GM21447 (cell line): ENCODE measurements at regions not wholly inside any gene's neighbourhood (a gene's known extent, or its start where the extent isn't known, plus 50 kb on each side); places are given as distances from the start of the nearest gene placed in this dataset.
"Not testable (repeated sequence)": the region's sequence is repeated elsewhere in the genome, so short reads cannot be mapped to it uniquely, and the experiment has no call there.

Experiments
- ATAC-seq: cut with Tn5 transposase; IDR thresholded peaks from one replicate; pipeline ENCODE4 v1.9.1; 2021; ENCODE audit not compliant: unreplicated experiment

DNA sequence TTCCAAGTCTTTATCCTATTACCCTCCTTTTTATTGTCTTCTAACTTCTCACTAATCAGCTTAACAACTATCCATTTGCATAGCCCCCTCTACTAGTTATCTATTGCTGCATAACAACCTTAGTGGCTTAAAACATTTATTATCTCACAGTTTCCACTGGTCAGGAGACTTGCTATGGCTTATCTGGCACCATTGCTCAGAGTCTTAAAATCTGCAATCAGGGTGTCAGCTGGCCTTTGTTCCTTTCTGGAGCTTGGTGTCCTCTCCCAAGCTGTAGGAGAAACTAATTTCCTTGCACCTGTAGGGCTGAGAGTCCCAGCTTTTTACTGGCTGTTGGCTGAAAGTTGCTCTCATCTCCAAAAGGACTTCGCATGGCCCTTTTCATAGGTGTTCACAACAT is 137.0 kb upstream of the SMIM31 start:
- ATAC-seq, result no peak

DNA sequence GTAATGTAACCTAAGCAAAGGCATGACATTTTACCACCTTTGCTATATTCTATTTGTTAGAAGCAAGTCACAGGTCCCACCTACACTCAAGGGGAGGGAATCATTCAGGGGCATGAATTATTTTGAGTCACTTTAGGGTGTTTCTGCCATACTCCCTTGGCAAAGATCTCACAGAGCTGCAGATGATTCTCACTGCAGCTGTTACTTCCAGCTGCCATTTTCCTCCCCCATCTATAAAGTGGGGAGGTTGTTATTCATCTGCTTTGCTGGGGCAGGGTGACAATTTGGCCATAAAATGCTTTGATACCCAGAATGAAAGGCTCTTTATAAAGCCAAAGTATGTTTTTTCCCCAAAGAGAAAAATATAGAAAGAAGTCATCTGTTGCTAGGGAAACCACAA is 136.5 kb upstream of the SMIM31 start:
- no peak for ATAC-seq

DNA sequence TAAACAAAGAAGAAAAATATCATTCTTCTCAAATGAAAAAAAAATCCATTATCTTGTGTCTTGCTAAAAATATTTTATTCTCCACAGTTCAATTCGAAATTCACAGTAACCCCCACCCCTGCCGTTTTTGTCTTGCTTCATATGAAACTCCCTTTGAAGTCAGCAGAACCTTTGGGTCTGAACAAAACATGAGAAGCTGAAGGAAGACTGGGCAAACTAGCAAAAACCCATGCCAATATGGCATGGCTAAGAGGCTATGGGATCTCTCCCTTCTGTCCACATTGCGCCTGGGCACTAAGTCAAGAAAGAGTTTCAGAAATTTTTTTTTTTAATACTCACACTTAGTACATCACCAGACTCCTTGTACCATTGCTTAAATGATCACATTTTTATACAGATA is 136.0 kb upstream of the SMIM31 start:
- ATAC-seq, result no peak

DNA sequence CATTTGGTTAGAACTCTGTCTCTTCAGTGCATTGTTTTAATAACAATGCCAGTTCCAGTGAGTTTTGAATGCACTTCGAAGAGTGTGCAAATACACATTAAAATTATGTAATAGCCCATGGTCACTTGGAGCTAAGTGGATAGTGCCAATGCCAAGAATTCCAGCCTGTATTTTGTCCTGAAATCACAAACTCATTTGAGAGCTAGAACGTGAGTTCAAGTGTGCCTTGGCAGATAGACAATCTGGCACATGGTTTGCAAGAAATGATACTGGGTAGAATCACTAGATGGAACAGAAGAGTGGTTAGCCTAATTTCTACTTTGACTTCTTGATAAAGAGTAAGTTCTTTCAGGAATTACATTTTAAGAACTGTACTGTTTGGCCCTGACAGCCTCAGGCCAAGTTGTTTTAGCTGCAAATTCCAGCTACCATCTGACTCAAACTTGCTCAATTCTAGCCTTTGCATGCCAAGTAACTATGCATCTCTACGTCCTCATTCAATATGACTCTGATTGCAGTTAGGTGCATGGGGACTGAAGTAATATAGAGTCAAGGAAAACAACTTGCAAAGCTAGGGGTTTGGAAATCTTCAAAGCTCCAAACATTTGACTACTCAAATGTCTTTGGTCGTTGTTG is 131.9 kb upstream of the SMIM31 start:
- ATAC-seq, result no peak

DNA sequence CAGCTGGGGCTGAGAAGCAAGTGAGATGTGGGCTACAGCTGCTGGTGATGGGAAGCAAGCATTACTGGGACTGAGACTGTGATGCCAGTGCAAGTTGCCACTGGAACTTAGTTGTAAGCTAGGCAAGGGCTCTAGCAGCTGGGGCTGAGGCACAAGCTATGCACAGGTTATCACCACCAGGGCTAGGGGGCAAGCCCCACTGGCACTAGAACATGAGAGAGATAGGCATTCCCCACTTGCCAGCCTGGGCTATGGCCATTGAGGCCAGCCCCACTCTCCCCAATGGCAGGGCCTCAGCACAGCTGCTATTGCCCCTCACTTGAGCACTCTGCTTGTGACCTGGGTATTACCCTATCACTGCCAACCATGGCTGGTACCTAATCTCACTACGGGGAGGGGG is 130.8 kb upstream of the SMIM31 start:
- no peak for ATAC-seq

DNA sequence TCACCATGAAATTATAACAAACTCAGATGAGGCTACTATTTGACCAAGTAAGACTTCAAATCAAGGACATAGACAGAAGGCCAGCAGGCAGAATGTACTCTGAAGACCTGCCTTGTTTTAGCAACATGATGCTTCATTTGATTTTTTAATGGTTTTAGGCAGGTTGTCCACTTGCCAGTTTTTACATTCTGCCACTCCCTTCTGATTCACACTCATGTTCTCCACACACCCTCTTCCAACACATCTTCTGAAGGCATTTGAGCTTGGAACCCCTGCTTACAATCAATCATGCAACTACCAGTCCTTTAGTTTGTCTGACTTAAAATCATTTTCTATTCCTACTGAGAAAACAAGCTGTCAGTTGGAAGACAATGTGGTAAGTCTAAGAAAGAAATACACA is 114.9 kb upstream of the SMIM31 start:
- no peak for ATAC-seq

DNA sequence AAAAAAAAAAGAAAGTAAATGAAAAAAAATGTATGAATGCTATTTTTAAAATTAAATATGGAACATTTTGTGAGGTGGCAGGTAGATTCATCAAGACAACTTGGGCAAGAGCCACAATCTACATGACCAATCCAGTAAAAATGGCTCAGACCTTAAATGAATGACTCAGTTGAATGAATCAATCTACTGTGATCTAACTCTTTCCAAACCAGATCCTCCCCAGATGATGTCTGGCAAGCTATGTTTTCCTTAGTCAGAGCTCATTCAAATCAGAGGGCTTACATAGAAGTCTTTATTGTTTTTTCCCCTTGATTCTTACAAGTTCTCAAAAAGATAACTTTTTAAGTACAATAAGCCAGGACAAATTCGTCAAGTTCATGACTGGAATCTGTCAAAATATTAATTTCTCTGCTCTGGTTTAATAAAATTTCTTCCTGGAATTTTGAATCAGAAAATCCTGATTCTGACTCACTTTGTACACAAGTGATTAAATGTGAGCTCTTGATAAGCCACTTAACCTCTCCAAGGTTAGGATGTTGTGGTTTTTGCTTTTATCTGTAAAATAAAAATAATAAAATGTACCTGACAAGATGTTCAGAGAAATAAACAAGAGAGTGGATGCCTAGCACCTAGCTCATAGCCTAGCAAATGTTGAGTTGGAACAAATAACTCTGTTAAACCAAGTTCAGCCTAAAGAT is 105.6 kb upstream of the SMIM31 start:
- ATAC-seq, result no peak

DNA sequence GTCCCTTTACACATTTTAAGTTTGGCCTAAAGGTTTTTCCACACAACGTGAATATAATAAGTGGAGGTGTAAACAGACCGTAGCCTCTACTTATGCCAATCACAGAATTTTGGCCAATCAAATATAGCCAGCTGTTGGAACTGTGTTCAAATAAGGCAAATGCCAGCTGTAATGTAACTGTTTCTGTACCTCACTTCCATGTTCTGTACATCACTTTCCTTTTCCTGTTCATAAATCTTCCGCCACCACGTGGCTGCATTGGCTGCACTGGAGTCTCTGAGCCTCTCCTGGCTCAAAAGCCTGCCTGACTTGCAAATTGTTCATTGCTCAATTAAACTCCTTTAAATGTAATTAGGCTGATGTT is 105.1 kb upstream of the SMIM31 start:
- no peak for ATAC-seq

DNA sequence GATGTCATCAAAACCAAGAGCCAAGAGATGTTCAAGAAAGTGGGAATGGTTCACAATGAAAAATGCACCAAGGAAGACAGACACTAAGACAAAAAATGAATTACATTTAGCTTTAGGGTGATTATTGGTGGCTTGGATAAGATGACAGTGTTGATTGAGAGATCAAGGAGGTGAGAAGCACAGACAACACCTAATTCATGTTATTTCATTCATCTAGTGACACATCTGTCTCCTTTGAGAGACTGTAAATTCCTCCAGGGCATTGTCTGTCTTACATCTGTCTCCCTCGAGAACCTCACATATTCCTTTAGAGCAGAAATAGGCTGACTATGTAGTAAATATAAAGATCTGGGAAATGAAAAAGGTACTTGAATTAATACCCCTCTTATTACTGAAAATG is 94.2 kb upstream of the SMIM31 start:
- ATAC-seq, result no peak

DNA sequence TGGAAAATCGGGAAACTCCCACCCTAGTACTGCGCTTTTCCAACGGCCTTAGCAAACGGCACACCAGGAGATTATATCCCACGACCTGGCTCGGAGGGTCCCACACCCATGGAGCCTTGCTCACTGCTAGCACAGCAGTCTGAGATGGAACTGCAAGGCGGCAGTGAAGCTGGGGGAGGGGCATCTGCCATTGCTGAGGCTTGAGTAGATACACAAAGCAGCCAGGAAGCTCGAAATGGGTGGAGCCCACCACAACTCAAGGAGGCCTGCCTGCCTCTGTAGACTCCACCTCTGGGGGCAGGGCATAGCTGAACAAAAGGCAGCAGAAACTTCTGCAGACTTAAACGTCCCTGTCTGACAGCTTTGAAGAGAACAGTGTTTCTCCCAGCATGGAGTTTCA is 77.8 kb upstream of the SMIM31 start:
- not testable (repeated sequence) for ATAC-seq

DNA sequence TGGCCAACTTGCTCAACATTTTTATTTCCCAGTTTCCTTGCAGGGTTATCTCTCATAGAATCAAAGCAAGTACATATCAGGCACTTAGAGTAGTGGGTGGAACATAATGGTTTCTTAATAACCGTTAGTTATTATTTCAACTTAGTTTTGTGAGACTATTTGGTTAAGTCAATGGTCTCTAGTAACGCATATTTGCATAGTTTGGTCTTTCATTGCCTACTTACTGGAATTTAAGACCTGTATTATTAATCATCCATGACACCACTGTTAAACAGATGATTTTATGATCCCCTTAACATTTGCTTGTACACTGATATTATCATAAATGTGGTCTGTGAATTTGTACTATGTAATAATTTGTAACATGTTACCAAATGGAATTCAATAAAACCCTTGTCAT is 70.9 kb upstream of the SMIM31 start:
- no peak for ATAC-seq

DNA sequence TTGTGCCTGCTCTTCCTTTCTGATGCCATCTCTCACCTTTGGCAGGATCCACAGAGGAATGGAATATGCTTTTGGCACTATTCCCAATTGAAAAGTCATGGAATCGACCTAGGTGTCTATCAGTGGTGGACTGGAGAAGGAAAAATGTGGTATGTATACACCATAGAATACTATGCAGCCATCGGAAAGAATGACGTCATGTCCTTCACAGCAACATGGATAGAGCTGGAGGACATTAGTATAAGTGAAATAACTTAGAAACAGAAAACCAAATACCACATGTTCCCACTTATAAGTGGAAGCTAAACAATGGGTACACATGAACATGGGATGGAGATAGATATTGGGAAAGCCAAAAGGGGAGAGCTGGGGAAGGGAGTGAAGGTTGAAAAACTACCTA is 58.3 kb upstream of the SMIM31 start:
- no peak for ATAC-seq

DNA sequence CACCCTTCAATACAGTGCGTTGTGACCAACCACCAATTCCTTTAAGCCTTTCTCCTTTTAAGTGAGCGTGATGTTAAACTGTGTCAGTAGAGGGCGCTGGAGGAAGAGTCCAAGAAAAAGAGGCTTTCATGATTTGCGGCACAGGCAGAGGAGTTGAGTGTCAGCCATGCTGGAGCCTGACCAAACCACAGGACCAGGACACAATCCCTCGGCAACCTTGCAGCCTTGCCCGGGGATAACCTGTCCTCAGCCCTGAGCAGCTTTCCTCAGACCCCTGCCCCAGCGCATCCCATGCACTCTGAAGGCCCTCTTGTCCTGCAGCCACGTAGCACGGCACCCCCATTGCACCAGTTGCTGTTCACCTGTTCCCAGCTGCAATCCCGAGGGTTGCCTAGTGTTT is 53.5 kb upstream of the SMIM31 start:
- ATAC-seq, result no peak

DNA sequence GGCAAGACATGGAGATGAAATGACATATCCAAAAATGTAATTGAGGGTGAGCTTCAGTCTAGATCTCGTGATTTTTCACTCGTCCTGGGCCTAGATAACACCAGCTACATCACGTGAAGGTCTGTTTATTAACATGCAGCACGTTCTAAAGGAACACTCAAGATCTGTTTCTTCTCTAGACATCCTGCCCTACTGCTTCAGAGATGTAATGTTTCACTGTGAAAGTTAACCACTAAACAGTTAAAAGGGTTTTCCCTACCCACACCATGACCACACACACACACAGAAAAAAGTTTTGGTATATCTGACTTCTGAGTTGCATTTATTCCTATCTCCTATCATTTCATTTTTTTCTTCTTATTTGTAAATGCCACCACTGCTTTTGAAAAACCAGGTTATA is 52.3 kb upstream of the SMIM31 start:
- no peak for ATAC-seq
